Peyer's patch (tissue), 4 donors: ENCODE measurements at regions not wholly inside any gene's neighbourhood (a gene's known extent, or its start where the extent isn't known, plus 50 kb on each side); places are given as distances from the start of the nearest gene placed in this dataset.

ENCODE experiments used
- DNase-seq, 3 donors: peaks; one replicate each; pipeline ENCODE4 v3.0.0-alpha.2; 2017 to 2019
- H3K27ac ChIP-seq, 4 donors: fragments of 200-600 bp; sonication (generic); one replicate each; pipeline ENCODE4 v1.5.1; 2016 to 2019
- H3K27me3 ChIP-seq, 2 donors: fragments of 200-600 bp; sonication (generic); one replicate each; pipeline ENCODE4 v1.5.1; 2019
- H3K36me3 ChIP-seq, 3 donors: fragments of 200-600 bp; sonication (generic); one replicate each; pipeline ENCODE4 v1.5.1; 2016 to 2019
- H3K4me1 ChIP-seq, 4 donors: fragments of 200-600 bp; sonication (generic); one replicate each; pipeline ENCODE4 v1.5.1; 2016 to 2019
- H3K4me3 ChIP-seq, 4 donors: fragments of 200-600 bp; sonication (generic); 1 replicate in 3 of 4; 2 replicates in 1 of 4; pipeline ENCODE4 v1.5.1; 2016 to 2019; ENCODE audit warnings: mild to moderate bottlenecking in 1 of 4
- H3K9me3 ChIP-seq, 4 donors: fragments of 200-600 bp; sonication (generic); one replicate each; pipeline ENCODE4 v1.5.1; 2016 to 2019; ENCODE audit warnings: mild to moderate bottlenecking in 1 of 4
- CTCF ChIP-seq, 6 experiments: fragments of 450-650 bp in 4 of 6; fragments of 200-600 bp in 2 of 6; sonication (generic) in 1 of 6; IDR thresholded peaks; one replicate each; pipeline ENCODE4 v1.5.1; 2017 to 2019; ENCODE audit warnings: antibody characterized with exemption in 6 of 6, mild to moderate bottlenecking in 3 of 6, moderate library complexity in 1 of 6
- POLR2A ChIP-seq, 2 donors: fragments of 450-650 bp; IDR thresholded peaks; one replicate each; pipeline ENCODE4 v1.5.1; 2017; ENCODE audit warnings: antibody characterized with exemption in 2 of 2, mild to moderate bottlenecking in 2 of 2, moderate library complexity in 2 of 2

DNA sequence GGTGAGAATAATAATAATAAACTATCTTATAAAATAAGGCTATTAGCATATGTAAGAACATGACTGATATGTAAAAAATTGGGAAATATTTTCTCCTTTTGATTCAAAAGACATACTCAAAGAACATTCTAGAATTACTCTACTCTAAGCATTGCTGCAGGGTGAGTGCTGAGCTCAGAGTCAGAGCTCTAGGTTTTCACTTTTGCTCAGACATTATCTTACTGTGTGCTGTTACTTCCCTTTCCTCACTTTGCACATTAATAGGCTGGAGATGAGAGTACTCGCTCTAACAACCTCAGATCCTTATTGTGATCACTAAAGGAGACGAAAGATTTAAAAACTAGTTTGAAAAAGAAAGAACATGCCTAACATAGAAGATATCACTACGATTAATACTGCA lies 99.4 kb upstream of the C9orf72 start:
- Histone ChIP-seq H3K27ac (no peak overlapping the region), H3K9me3 (no peaks in the 10 kb centered on the region), H3K4me3 (no peak overlapping the region), H3K36me3 (no peaks in the 10 kb centered on the region), H3K27me3 (no peaks in the 10 kb centered on the region), H3K4me1 (no peaks in the 10 kb centered on the region)
- TF ChIP-seq POLR2A (IDR thresholded peaks at IDR 0.05): no peak
- no peak for TF ChIP-seq CTCF (IDR thresholded peaks at IDR 0.05)
- DNase-seq: no peak

- no peak overlapping the region for H3K4me3 ChIP-seq
- no peak overlapping the region for H3K27ac ChIP-seq
- H3K9me3 ChIP-seq: no peaks in the 10 kb centered on the region
- H3K4me1 ChIP-seq: no peaks in the 10 kb centered on the region
- H3K27me3 ChIP-seq: no peaks in the 10 kb centered on the region
- DNase-seq: no peak
- H3K36me3 ChIP-seq: no peaks in the 10 kb centered on the region
- TF ChIP-seq POLR2A (IDR thresholded peaks at IDR 0.05): no peak
Observed at GRCh38 chr9:27673641-27674040, 100.4 kb upstream of the C9orf72 start.

- Histone ChIP-seq H3K4me3 (no peak overlapping the region), H3K36me3 (no peaks in the 10 kb centered on the region), H3K9me3 (no peaks in the 10 kb centered on the region), H3K27ac (no peak overlapping the region), H3K4me1 (no peaks in the 10 kb centered on the region), H3K27me3 (no peaks in the 10 kb centered on the region)
- DNase-seq: no peak
- TF ChIP-seq CTCF (IDR thresholded peaks at IDR 0.05) (no peak), POLR2A (IDR thresholded peaks at IDR 0.05) (no peak)
Observed at GRCh38 chr9:27675354-27675753, 102.1 kb upstream of the C9orf72 start.

- no peak for DNase-seq
- H3K4me1 ChIP-seq: no peaks in the 10 kb centered on the region
- H3K36me3 ChIP-seq: no peaks in the 10 kb centered on the region
- TF ChIP-seq POLR2A (IDR thresholded peaks at IDR 0.05) (no peak), CTCF (IDR thresholded peaks at IDR 0.05) (no peak)
- H3K27me3 ChIP-seq: no peaks in the 10 kb centered on the region
- H3K4me3 ChIP-seq: no peak overlapping the region
- H3K27ac ChIP-seq: no peak overlapping the region
- H3K9me3 ChIP-seq: no peaks in the 10 kb centered on the region
Observed at GRCh38 chr9:27676827-27677226, 103.5 kb upstream of the C9orf72 start.

- TF ChIP-seq POLR2A (IDR thresholded peaks at IDR 0.05) (no peak), CTCF (IDR thresholded peaks at IDR 0.05) (no peak)
- no peaks in the 10 kb centered on the region for H3K36me3 ChIP-seq
- H3K27me3 ChIP-seq: no peaks in the 10 kb centered on the region
- no peaks in the 10 kb centered on the region for H3K9me3 ChIP-seq
- H3K4me3 ChIP-seq: no peak overlapping the region
- H3K4me1 ChIP-seq: no peaks in the 10 kb centered on the region
- DNase-seq: no peak
- no peak overlapping the region for H3K27ac ChIP-seq
Observed at GRCh38 chr9:27679338-27679737, 106.1 kb upstream of the C9orf72 start.

DNA sequence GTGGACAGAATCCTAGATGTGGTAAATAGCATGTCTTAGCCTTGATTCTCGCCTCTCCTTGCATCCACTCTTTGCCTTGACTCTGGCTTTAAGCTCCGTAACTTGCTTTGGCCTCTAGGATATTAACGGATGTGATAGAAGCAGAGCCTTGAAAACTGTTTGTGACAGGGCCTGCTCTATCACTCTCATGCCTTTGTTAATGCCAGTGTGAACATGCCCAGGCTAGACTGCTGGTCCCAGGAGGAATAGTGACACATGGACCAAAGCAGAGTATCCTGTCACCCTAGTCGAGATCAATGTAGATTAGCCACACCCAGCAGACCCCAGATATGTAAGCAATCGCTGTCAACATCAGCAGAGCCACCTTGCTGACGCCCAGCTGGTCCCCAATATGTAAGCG lies 109.9 kb upstream of the C9orf72 start:
- no peak for TF ChIP-seq CTCF (IDR thresholded peaks at IDR 0.05)
- TF ChIP-seq POLR2A (IDR thresholded peaks at IDR 0.05): no peak
- no peak for DNase-seq
- H3K27ac ChIP-seq: no peak overlapping the region

More for the DNA sequence above, 109.9 kb upstream of the C9orf72 start:
- H3K27me3 ChIP-seq: no peaks in the 10 kb centered on the region
- H3K9me3 ChIP-seq: no peaks in the 10 kb centered on the region
- no peaks in the 10 kb centered on the region for H3K4me1 ChIP-seq
- no peak overlapping the region for H3K4me3 ChIP-seq
- H3K36me3 ChIP-seq: no peaks in the 10 kb centered on the region
